H9 (cell line): ENCODE measurements at regions not wholly inside any gene's neighbourhood (a gene's known extent, or its start where the extent isn't known, plus 50 kb on each side); places are given as distances from the start of the nearest gene placed in this dataset.

Experiments
- DNase-seq: peaks from one replicate; pipeline ENCODE4 v3.0.0-alpha.2; 2017
- H2AFZ ChIP-seq: one replicate; pipeline ENCODE4 v1.6.1; 2013; ENCODE audit warnings: mild to moderate bottlenecking, low read length, control low read depth, moderate library complexity
- H2AK5ac ChIP-seq: 2 replicates; pipeline ENCODE4 v1.6.1; 2013; ENCODE audit warnings: low read length, control low read depth, mixed read lengths; ENCODE audit not compliant: insufficient read length
- H2BK120ac ChIP-seq: one replicate; pipeline ENCODE4 v1.6.1; 2013; ENCODE audit warnings: low read depth, mild to moderate bottlenecking, low read length, control low read depth, inconsistent platforms; ENCODE audit not compliant: poor library complexity, severe bottlenecking
- H2BK12ac ChIP-seq: 2 replicates; pipeline ENCODE4 v1.6.1; 2013; ENCODE audit warnings: low read length, control low read depth, mixed read lengths, low read depth; ENCODE audit not compliant: insufficient read length
- H2BK15ac ChIP-seq: 2 replicates; pipeline ENCODE4 v1.6.1; 2013; ENCODE audit warnings: low read depth, low read length, control low read depth
- H2BK20ac ChIP-seq: one replicate; pipeline ENCODE4 v1.6.1; 2013; ENCODE audit warnings: low read depth, mild to moderate bottlenecking, low read length, control low read depth, inconsistent platforms; ENCODE audit not compliant: poor library complexity, severe bottlenecking
- H2BK5ac ChIP-seq: 2 replicates; pipeline ENCODE4 v1.6.1; 2013; ENCODE audit warnings: low read length, control low read depth, mixed read lengths; ENCODE audit not compliant: insufficient read length
- H3K14ac ChIP-seq: 2 replicates; pipeline ENCODE4 v1.6.1; 2013; ENCODE audit warnings: low read length, control low read depth; ENCODE audit not compliant: insufficient read depth
- H3K18ac ChIP-seq: 2 replicates; pipeline ENCODE4 v1.6.1; 2013; ENCODE audit warnings: low read depth, mild to moderate bottlenecking, mixed read lengths, low read length, control low read depth; ENCODE audit not compliant: insufficient read length
- H3K23ac ChIP-seq: 2 replicates; pipeline ENCODE4 v1.6.1; 2013; ENCODE audit warnings: low read length, control low read depth, mixed read lengths, low read depth; ENCODE audit not compliant: insufficient read length
- H3K23me2 ChIP-seq: 2 replicates; pipeline ENCODE4 v1.6.1; 2013; ENCODE audit warnings: low read depth, mild to moderate bottlenecking, mixed read lengths, low read length, control low read depth; ENCODE audit not compliant: insufficient read length, poor library complexity, severe bottlenecking
- H3K27ac ChIP-seq: 2 replicates; pipeline ENCODE4 v1.5.1; 2013; ENCODE audit warnings: low read length, control low read depth, mixed read lengths, low read depth; ENCODE audit not compliant: insufficient read length
- H3K27me3 ChIP-seq: 2 replicates; pipeline ENCODE4 v1.6.1; 2013; ENCODE audit warnings: low read length, control low read depth, inconsistent platforms; ENCODE audit not compliant: insufficient read depth
- H3K4ac ChIP-seq: 2 replicates; pipeline ENCODE4 v1.6.1; 2013; ENCODE audit warnings: low read depth, mild to moderate bottlenecking, control low read depth, inconsistent platforms, low read length, moderate library complexity
- H3K4me1 ChIP-seq: 2 replicates; pipeline ENCODE4 v1.6.1; 2013; ENCODE audit warnings: low read length, control low read depth, inconsistent platforms; ENCODE audit not compliant: insufficient read depth
- H3K4me2 ChIP-seq: 2 replicates; pipeline ENCODE4 v1.6.1; 2013; ENCODE audit warnings: low read length, control low read depth, mixed read lengths; ENCODE audit not compliant: insufficient read length, insufficient read depth
- H3K56ac ChIP-seq: 2 replicates; pipeline ENCODE4 v1.6.1; 2013; ENCODE audit warnings: low read depth, mild to moderate bottlenecking, mixed read lengths, low read length, control low read depth; ENCODE audit not compliant: insufficient read length
- H3K79me1 ChIP-seq: 2 replicates; pipeline ENCODE4 v1.6.1; 2013; ENCODE audit warnings: low read depth, mild to moderate bottlenecking, moderate library complexity, low read length, control low read depth, inconsistent platforms; ENCODE audit not compliant: insufficient read depth, poor library complexity, severe bottlenecking
- H3K79me2 ChIP-seq: 2 replicates; pipeline ENCODE4 v1.6.1; 2013; ENCODE audit warnings: low read length, control low read depth, inconsistent platforms; ENCODE audit not compliant: insufficient read depth
- H3K9ac ChIP-seq: 2 replicates; pipeline ENCODE4 v1.6.1; 2013; ENCODE audit warnings: low read length, control low read depth, mixed read lengths; ENCODE audit not compliant: insufficient read length; ENCODE audit errors: extremely low read depth
- H3K9me3 ChIP-seq: one replicate; pipeline ENCODE4 v1.6.1; 2013; ENCODE audit warnings: low read depth, low read length, inconsistent platforms; ENCODE audit not compliant: control insufficient read depth
- H3T11ph ChIP-seq: one replicate; pipeline ENCODE4 v1.6.1; 2013; ENCODE audit warnings: mild to moderate bottlenecking, low read length, control low read depth, inconsistent platforms
- H4K20me1 ChIP-seq: one replicate; pipeline ENCODE4 v1.6.1; 2013; ENCODE audit not compliant: control insufficient read depth, insufficient read length, insufficient read depth
- H4K5ac ChIP-seq: 2 replicates; pipeline ENCODE4 v1.6.1; 2013; ENCODE audit warnings: low read depth, mild to moderate bottlenecking, mixed read lengths, low read length, control low read depth; ENCODE audit not compliant: insufficient read length
- H4K8ac ChIP-seq: replicated peaks from 2 replicates; pipeline ENCODE4 v1.6.1; 2013; ENCODE audit warnings: low read length, control low read depth, mixed read lengths, low read depth; ENCODE audit not compliant: insufficient read length
- H4K91ac ChIP-seq: 2 replicates; pipeline ENCODE4 v1.6.1; 2013; ENCODE audit warnings: low read depth, mild to moderate bottlenecking, moderate library complexity, mixed read lengths, low read length, control low read depth; ENCODE audit not compliant: insufficient read length
- H3K27ac Mint-ChIP-seq, 3 experiments: 2 replicates in 2 of 3; 3 replicates in 1 of 3; pipeline ENCODE4 v1.8.0; 2020 to 2021; ENCODE audit warnings: mixed read lengths in 3 of 3, mild to moderate bottlenecking in 1 of 3, moderate library complexity in 1 of 3
- H3K27me3 Mint-ChIP-seq: 2 replicates; pipeline ENCODE4 v1.8.0; 2021; ENCODE audit warnings: low read depth, mild to moderate bottlenecking, moderate library complexity, mixed read lengths
- H3K36me3 Mint-ChIP-seq, 3 experiments: 2 replicates in 2 of 3; 3 replicates in 1 of 3; pipeline ENCODE4 v1.8.0; 2020 to 2021; ENCODE audit warnings: low read depth in 3 of 3, mixed read lengths in 3 of 3; ENCODE audit not compliant: insufficient read depth in 1 of 3
- H3K4me1 Mint-ChIP-seq, 2 experiments: 2 replicates each; pipeline ENCODE4 v1.8.0; 2020; ENCODE audit warnings: mixed read lengths in 2 of 2
- H3K4me3 Mint-ChIP-seq, 2 experiments: 2 replicates in 1 of 2; 3 replicates in 1 of 2; pipeline ENCODE4 v1.8.0; 2020 to 2021; ENCODE audit warnings: mild to moderate bottlenecking in 2 of 2, mixed read lengths in 2 of 2, moderate library complexity in 1 of 2
- H3K9me3 Mint-ChIP-seq, 2 experiments: 2 replicates in 1 of 2; 3 replicates in 1 of 2; pipeline ENCODE4 v1.8.0; 2020; ENCODE audit warnings: mild to moderate bottlenecking in 2 of 2, mixed read lengths in 2 of 2, moderate library complexity in 1 of 2
- CTCF ChIP-seq: fragments of 200-600 bp; sonication (generic); conservative IDR thresholded peaks from 3 replicates; pipeline ENCODE4 v1.8.0; 2021; ENCODE audit warnings: antibody characterized with exemption, mild to moderate bottlenecking
- WGBS: extraction: QIAGEN DNeasy Blood & Tissue Kit; methylation state at CpG from one replicate; pipeline ENCODE4 v1.1.7; 2013; ENCODE audit warnings: missing lambda C conversion rate, low lambda C conversion rate, mixed read lengths; ENCODE audit not compliant: insufficient read length; ENCODE audit errors: extremely low coverage; 5-methylcytosine and 5-hydroxymethylcytosine counted together

- no peak overlapping the region for H2BK20ac ChIP-seq
- H3K14ac ChIP-seq, result no peak overlapping the region
- H3K4ac ChIP-seq, result no peak overlapping the region
- DNase-seq, result no peak
- H2BK12ac ChIP-seq, result no peak overlapping the region
- H4K5ac ChIP-seq, result no peak overlapping the region
- H3K4me1 ChIP-seq, result no peaks in the 10 kb centered on the region
- H3K23me2 ChIP-seq, result no peaks in the 10 kb centered on the region
- no peaks in the 10 kb centered on the region for H3K9me3 ChIP-seq
- H2AK5ac ChIP-seq, result no peak overlapping the region
- no peak overlapping the region for H3T11ph ChIP-seq
- no peak overlapping the region for H2AFZ ChIP-seq
- peaks cover 5% of the 10 kb centered on the region in 2 experiments; a peak in 4 of 5 replicates for H3K9me3 Mint-ChIP-seq
- no peak overlapping the region for H2BK5ac ChIP-seq
- no peak overlapping the region for H3K27ac Mint-ChIP-seq
- H3K36me3 Mint-ChIP-seq, result peaks cover 0 to 13% (median 5%) of the 10 kb centered on the region in 3 experiments; a peak in 4 of 7 replicates
- no peak overlapping the region for H4K8ac ChIP-seq
- no peaks in the 10 kb centered on the region for H4K20me1 ChIP-seq
- no peak overlapping the region for H2BK120ac ChIP-seq
- no peaks in the 10 kb centered on the region for H3K79me1 ChIP-seq
- no CpG with 5 or more reads among the region's 1 CpG for WGBS
- H3K4me2 ChIP-seq, result no peak overlapping the region
- no peak overlapping the region for H3K56ac ChIP-seq
- no peak overlapping the region for H3K23ac ChIP-seq
- no peak overlapping the region for H2BK15ac ChIP-seq
- H3K27ac ChIP-seq, result no peak overlapping the region
- H3K9ac ChIP-seq, result no peak overlapping the region
- no peak overlapping the region for H4K91ac ChIP-seq
- H3K4me3 Mint-ChIP-seq, result no peak overlapping the region
- H3K79me2 ChIP-seq, result no peaks in the 10 kb centered on the region
- H3K4me1 Mint-ChIP-seq, result peaks cover 0 to 4% of the 10 kb centered on the region in 2 experiments; a peak in 3 of 4 replicates
- no peak overlapping the region for H3K18ac ChIP-seq
- H3K27me3 ChIP-seq, result no peaks in the 10 kb centered on the region
- H3K27me3 Mint-ChIP-seq, result no peaks in the 10 kb centered on the region
- no peak for TF ChIP-seq CTCF
These were observed 1397.2 kb downstream of the PLA2G4A start for GRCh38 chr1:188225975-188226374.
